ENCODE measurements at regions not wholly inside any gene's neighbourhood (a gene's known extent, or its start where the extent isn't known, plus 50 kb on each side); places are given as distances from the start of the nearest gene placed in this dataset.

DNA sequence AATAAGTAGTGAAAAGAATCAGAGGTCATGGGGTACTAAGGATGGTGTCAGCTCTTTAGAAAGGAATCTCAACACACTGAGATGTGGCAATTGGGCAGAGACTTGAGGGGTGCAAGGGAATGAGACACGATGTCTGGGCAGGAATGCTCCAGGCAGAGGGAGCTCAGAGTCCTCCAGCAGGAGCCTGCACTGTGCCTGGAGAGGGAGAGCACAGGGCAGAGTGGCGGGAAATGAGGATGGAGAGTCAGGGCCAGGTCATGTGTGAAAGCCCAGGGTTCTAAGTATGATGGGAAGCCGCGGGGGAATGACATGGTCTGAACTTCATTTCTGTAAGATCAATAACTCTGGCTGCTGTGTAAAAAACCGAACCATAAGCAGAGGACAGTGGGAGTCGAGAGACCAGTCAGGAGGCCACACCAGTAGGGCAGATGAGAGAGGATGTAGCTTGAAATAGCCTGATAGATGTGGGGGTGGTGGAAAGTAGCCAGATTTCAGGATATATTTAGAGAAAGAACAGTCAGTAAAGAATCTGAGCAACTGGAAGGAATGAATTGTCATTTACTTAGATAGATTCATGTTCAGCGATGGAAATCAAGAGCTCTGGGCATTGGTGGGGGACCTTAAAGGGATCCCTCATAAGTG lies 133.4 kb upstream of the DTNBP1 start:
- no peak for TF ChIP-seq EZH2 (IDR thresholded peaks at IDR 0.05; ENCODE audit: borderline replicate concordance, low read length)
- TF ChIP-seq, protein P1, sequence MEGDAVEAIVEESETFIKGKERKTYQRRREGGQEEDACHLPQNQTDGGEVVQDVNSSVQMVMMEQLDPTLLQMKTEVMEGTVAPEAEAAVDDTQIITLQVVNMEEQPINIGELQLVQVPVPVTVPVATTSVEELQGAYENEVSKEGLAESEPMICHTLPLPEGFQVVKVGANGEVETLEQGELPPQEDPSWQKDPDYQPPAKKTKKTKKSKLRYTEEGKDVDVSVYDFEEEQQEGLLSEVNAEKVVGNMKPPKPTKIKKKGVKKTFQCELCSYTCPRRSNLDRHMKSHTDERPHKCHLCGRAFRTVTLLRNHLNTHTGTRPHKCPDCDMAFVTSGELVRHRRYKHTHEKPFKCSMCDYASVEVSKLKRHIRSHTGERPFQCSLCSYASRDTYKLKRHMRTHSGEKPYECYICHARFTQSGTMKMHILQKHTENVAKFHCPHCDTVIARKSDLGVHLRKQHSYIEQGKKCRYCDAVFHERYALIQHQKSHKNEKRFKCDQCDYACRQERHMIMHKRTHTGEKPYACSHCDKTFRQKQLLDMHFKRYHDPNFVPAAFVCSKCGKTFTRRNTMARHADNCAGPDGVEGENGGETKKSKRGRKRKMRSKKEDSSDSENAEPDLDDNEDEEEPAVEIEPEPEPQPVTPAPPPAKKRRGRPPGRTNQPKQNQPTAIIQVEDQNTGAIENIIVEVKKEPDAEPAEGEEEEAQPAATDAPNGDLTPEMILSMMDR (conservative IDR thresholded peaks at IDR 0.05 in 1 of 2, IDR thresholded peaks at IDR 0.05 in 1 of 2; ENCODE audit: extremely low read depth in 1 of 2, insufficient read depth in 1 of 2, low read depth in 1 of 2, low read length in 2 of 2), result no peak

Measured in mammary epithelial cell (primary cell).